GM12878 (cell line): ENCODE measurements at regions not wholly inside any gene's neighbourhood (a gene's known extent, or its start where the extent isn't known, plus 50 kb on each side); places are given as distances from the start of the nearest gene placed in this dataset.

Source experiments
- ATAC-seq: fragments of 200-7000 bp; cut with Tn5 transposase; 3 replicates; pipeline ENCODE4 v1.9.1; 2020; ENCODE audit warnings: mild to moderate bottlenecking, moderate library complexity
- BruUV-seq: library from RNA; stranded (reverse); fragments of 400-500 nt; replicated peaks from 2 replicates; lab custom pipeline; 2021; lab: Mats Ljungman, UMichigan
- CTCF ChIA-PET: fragments of 300-600 bp; sonication (Branson Sonifier 250); formaldehyde crosslinking; extraction: SDS; loops from one replicate; lab custom pipeline; 2021; ENCODE audit warnings: inconsistent platforms; lab: Yijun Ruan, JAX
- POLR2A ChIA-PET: fragments of 350-600 bp; formaldehyde crosslinking; extraction: SDS; loops from one replicate; lab custom pipeline; 2021; ENCODE audit warnings: inconsistent platforms; lab: Charles Lee
- RAD21 ChIA-PET: fragments of 300-600 bp; sonication (Branson Sonifier 250); formaldehyde crosslinking; loops from one replicate; lab custom pipeline; 2023; ENCODE audit warnings: antibody characterized with exemption; ENCODE audit not compliant: unreplicated experiment; lab: Charles Lee
- SMC1A ChIA-PET: fragments of 300-600 bp; sonication (Branson Sonifier 250); formaldehyde crosslinking; loops from one replicate; lab custom pipeline; 2023; ENCODE audit not compliant: unreplicated experiment, uncharacterized antibody; lab: Charles Lee
- DNase-seq: peaks from one replicate; pipeline ENCODE4 v3.0.0-alpha.2; 2011; ENCODE audit warnings: low read depth, low spot score
- FAIRE-seq: peaks from 3 replicates; lab custom pipeline; 2011; peaks lifted over from hg19 to GRCh38; lab: Jason Lieb, UNC
- H2AFZ ChIP-seq: 2 replicates; pipeline ENCODE4 v1.6.0; 2011; ENCODE audit warnings: low read depth, low read length, control low read depth; ENCODE audit not compliant: control insufficient read depth
- H3K27ac ChIP-seq: 2 replicates; pipeline ENCODE4 v1.5.1; 2011; ENCODE audit warnings: control low read depth; ENCODE audit not compliant: control insufficient read depth, insufficient read depth
- H3K27me3 ChIP-seq, 2 experiments: replicated peaks in 1 of 2; 2 replicates each; pipeline versions ENCODE4 v1.6.0 to v1.6.1; 2011; ENCODE audit warnings: low read length in 1 of 2; ENCODE audit not compliant: control insufficient read depth in 2 of 2, insufficient read depth in 2 of 2
- H3K36me3 ChIP-seq, 2 experiments: 2 replicates each; pipeline ENCODE4 v1.5.1; 2011; ENCODE audit warnings: low read length in 1 of 2; ENCODE audit not compliant: control insufficient read depth in 2 of 2, insufficient read depth in 2 of 2
- H3K4me1 ChIP-seq: 2 replicates; pipeline ENCODE4 v1.6.1; 2011; ENCODE audit warnings: mild to moderate bottlenecking, low read length, moderate library complexity, mixed read lengths; ENCODE audit not compliant: control insufficient read depth, insufficient read depth
- H3K4me2 ChIP-seq: 2 replicates; pipeline ENCODE4 v1.6.0; 2011; ENCODE audit warnings: control low read depth; ENCODE audit not compliant: control insufficient read depth, insufficient read depth
- H3K4me3 ChIP-seq: fragments of 200-600 bp; sonication (generic); 2 replicates; pipeline ENCODE4 v1.5.1; 2016
- H3K79me2 ChIP-seq: 2 replicates; pipeline ENCODE4 v1.6.0; 2011; ENCODE audit warnings: low read length; ENCODE audit not compliant: control insufficient read depth, insufficient read depth
- H3K9ac ChIP-seq: 2 replicates; pipeline ENCODE4 v1.8.0; 2011; ENCODE audit warnings: low read length, control low read depth, mixed read lengths; ENCODE audit not compliant: control insufficient read depth, insufficient read depth
- H3K9me3 ChIP-seq: replicated peaks from 3 replicates; pipeline ENCODE4 v1.5.1; 2011; ENCODE audit warnings: mild to moderate bottlenecking, low read length; ENCODE audit not compliant: control insufficient read depth, insufficient read depth
- H4K20me1 ChIP-seq: 2 replicates; pipeline ENCODE4 v1.6.0; 2011; ENCODE audit not compliant: control insufficient read depth, insufficient read depth
- CUX1 ChIP-seq: IDR thresholded peaks from 2 replicates; pipeline ENCODE4 v1.6.1; 2012; ENCODE audit warnings: improper control_type of control experiment, low read depth, low read length; ENCODE audit not compliant: insufficient replicate concordance
- LARP7 ChIP-seq: fragments of 450-650 bp; IDR thresholded peaks from 2 replicates; pipeline ENCODE4 v1.6.1; 2017; ENCODE audit warnings: mild to moderate bottlenecking
- NRF1 ChIP-seq: conservative IDR thresholded peaks from 2 replicates; pipeline ENCODE4 v1.6.1; 2011; ENCODE audit warnings: mild to moderate bottlenecking, low read depth, low read length, improper control_type of control experiment
- POLR2A ChIP-seq: IDR thresholded peaks from 2 replicates; pipeline ENCODE4 v1.6.1; 2011; ENCODE audit warnings: low read depth, mild to moderate bottlenecking, low read length
- YBX1 ChIP-seq: fragments of 450-650 bp; IDR thresholded peaks from 2 replicates; pipeline ENCODE4 v1.6.1; 2016; ENCODE audit warnings: antibody characterized with exemption
- ZNF207 ChIP-seq: fragments of 450-650 bp; IDR thresholded peaks from 2 replicates; pipeline ENCODE4 v1.6.1; 2014; ENCODE audit warnings: antibody characterized with exemption, mild to moderate bottlenecking, borderline replicate concordance
- WGBS: methylation state at CpG from one replicate; pipeline ENCODE4 v1.1.6; 2016; ENCODE audit warnings: low lambda C conversion rate; ENCODE audit not compliant: insufficient replicate concordance, insufficient coverage; ENCODE audit errors: missing lambda C conversion rate; 5-methylcytosine and 5-hydroxymethylcytosine counted together
- in situ Hi-C: fragments of 300-500 bp; cut with MboI; formaldehyde crosslinking; loops from 9 replicates; pipeline ENCODE4 v1.14.3; 2018; ENCODE audit warnings: mixed read lengths
- intact Hi-C: fragments of 100-400 bp; cut with micrococcal nuclease; formaldehyde crosslinking; loops from one replicate; pipeline ENCODE4 v1.14.2; 2022; ENCODE audit not compliant: unreplicated experiment
- TF ChIP-seq, protein P1 (sequence below): IDR thresholded peaks from 2 replicates; pipeline ENCODE4 v1.6.1; 2011; ENCODE audit warnings: borderline replicate concordance, low read depth, mild to moderate bottlenecking, moderate library complexity, mixed read lengths, low read length; ENCODE audit not compliant: insufficient read depth; ENCODE audit errors: extremely low read length

GRCh38 chr9:107226421-107226820 lies 56.7 kb upstream of the RAD23B start:
- Histone ChIP-seq H3K4me2 (no peak overlapping the region), H3K4me3 (no peak overlapping the region), H2AFZ (no peak overlapping the region), H3K27ac (no peak overlapping the region), H3K9me3 (no peaks in the 10 kb centered on the region), H3K79me2 (no peaks in the 10 kb centered on the region), H4K20me1 (no peaks in the 10 kb centered on the region), H3K4me1 (no peaks in the 10 kb centered on the region), H3K36me3 (no peaks in the 10 kb centered on the region), H3K9ac (no peak overlapping the region), H3K27me3 (no peaks in the 10 kb centered on the region; a peak in 2 of 4 replicates)
- WGBS: 12% methylated on average over 2 of the region's 2 CpGs
- ChIA-PET POLR2A (no interaction called here), RAD21 (no interaction called here), SMC1A (interaction anchor here (1.0 to 14.6 kb wide), 5 partner anchors 11 to 115 kb away, joined by 3 to 187 read pairs (median 3); no protein-coding TSS in a partner anchor), CTCF (interaction anchor here (1.5 kb wide), 1 partner anchor 14 kb away, joined by 12 read pairs; no protein-coding TSS in a partner anchor)
- intact Hi-C loops: no loop called here
- DNase-seq (no peak), ATAC-seq (no peak), FAIRE-seq (no peak)
- in situ Hi-C loops: no loop called here
- TF ChIP-seq ZNF207: no peak
- TF ChIP-seq POLR2A: no peak
- TF ChIP-seq LARP7: no peak
- TF ChIP-seq, protein P1, sequence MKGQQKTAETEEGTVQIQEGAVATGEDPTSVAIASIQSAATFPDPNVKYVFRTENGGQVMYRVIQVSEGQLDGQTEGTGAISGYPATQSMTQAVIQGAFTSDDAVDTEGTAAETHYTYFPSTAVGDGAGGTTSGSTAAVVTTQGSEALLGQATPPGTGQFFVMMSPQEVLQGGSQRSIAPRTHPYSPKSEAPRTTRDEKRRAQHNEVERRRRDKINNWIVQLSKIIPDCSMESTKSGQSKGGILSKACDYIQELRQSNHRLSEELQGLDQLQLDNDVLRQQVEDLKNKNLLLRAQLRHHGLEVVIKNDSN: peak; percentile 42
- no peak for TF ChIP-seq CUX1
- TF ChIP-seq NRF1: no peak
- TF ChIP-seq YBX1: no peak
- no TSS peak for BruUV-seq
